CD4-positive, alpha-beta T cell (primary cell): ENCODE measurements at regions not wholly inside any gene's neighbourhood (a gene's known extent, or its start where the extent isn't known, plus 50 kb on each side); places are given as distances from the start of the nearest gene placed in this dataset.

ENCODE experiments used
- ATAC-seq: fragments of 200-7000 bp; cut with Tn5 transposase; one replicate; pipeline ENCODE4 v1.10.0; 2022; ENCODE audit warnings: mild to moderate bottlenecking; ENCODE audit not compliant: poor library complexity
- CTCF ChIA-PET: fragments of 350-600 bp; sonication (Branson Sonifier 250); formaldehyde crosslinking; loops from one replicate; lab custom pipeline; 2021; ENCODE audit warnings: antibody characterized with exemption, inconsistent platforms; lab: Charles Lee
- POLR2A ChIA-PET: fragments of 350-600 bp; sonication (Branson Sonifier 250); formaldehyde crosslinking; loops from one replicate; lab custom pipeline; 2021; ENCODE audit warnings: antibody characterized with exemption, inconsistent platforms; lab: Charles Lee
- DNase-seq, 14 experiments: peaks; one replicate each; pipeline ENCODE4 v3.0.0-alpha.2; 2013 to 2020; ENCODE audit warnings: mixed read lengths in 2 of 14
- H3K27ac ChIP-seq, 2 donors: one replicate each; pipeline versions ENCODE4 v1.5.1 to v1.7.0; 2013; ENCODE audit warnings: low read length in 2 of 2, low read depth in 1 of 2, mild to moderate bottlenecking in 1 of 2
- H3K27me3 ChIP-seq, 2 experiments: 1 replicate in 1 of 2; 2 replicates in 1 of 2; pipeline versions ENCODE4 v1.6.1 to v1.7.0; 2013; ENCODE audit warnings: low read length in 2 of 2, control low read depth in 1 of 2, mild to moderate bottlenecking in 1 of 2, moderate library complexity in 1 of 2; ENCODE audit not compliant: insufficient read depth in 2 of 2, control insufficient read depth in 1 of 2
- H3K36me3 ChIP-seq: one replicate; pipeline ENCODE4 v1.6.1; 2013; ENCODE audit warnings: low read length, control low read depth; ENCODE audit not compliant: insufficient read depth
- H3K4me1 ChIP-seq: one replicate; pipeline ENCODE4 v1.6.1; 2013; ENCODE audit warnings: low read length, control low read depth; ENCODE audit not compliant: insufficient read depth
- H3K4me3 ChIP-seq: one replicate; pipeline ENCODE4 v1.5.1; 2013; ENCODE audit warnings: mild to moderate bottlenecking, low read length, moderate library complexity
- H3K9me3 ChIP-seq, 2 experiments: 1 replicate in 1 of 2; 2 replicates in 1 of 2; pipeline versions ENCODE4 v1.6.1 to v1.7.0; 2013; ENCODE audit warnings: low read length in 2 of 2, mild to moderate bottlenecking in 2 of 2, control low read depth in 1 of 2, moderate library complexity in 1 of 2; ENCODE audit not compliant: control insufficient read depth in 1 of 2, insufficient read depth in 1 of 2
- H3K27ac Mint-ChIP-seq: one replicate; pipeline ENCODE4 v1.8.0; 2020; ENCODE audit warnings: mixed read lengths
- H3K27me3 Mint-ChIP-seq: one replicate; pipeline ENCODE4 v1.8.0; 2021; ENCODE audit warnings: mixed read lengths
- H3K36me3 Mint-ChIP-seq: one replicate; pipeline ENCODE4 v1.8.0; 2021; ENCODE audit warnings: low read depth, mixed read lengths
- H3K4me1 Mint-ChIP-seq: one replicate; pipeline ENCODE4 v1.8.0; 2021; ENCODE audit warnings: low read depth, mixed read lengths
- H3K4me3 Mint-ChIP-seq: one replicate; pipeline ENCODE4 v1.8.0; 2020; ENCODE audit warnings: mild to moderate bottlenecking, mixed read lengths
- H3K9me3 Mint-ChIP-seq: one replicate; pipeline ENCODE4 v1.8.0; 2020; ENCODE audit warnings: mixed read lengths
- CTCF ChIP-seq: fragments of 200-600 bp; IDR thresholded peaks from one replicate; pipeline ENCODE4 v1.8.0; 2022; ENCODE audit warnings: antibody characterized with exemption, mild to moderate bottlenecking
- intact Hi-C, 2 experiments: fragments of 100-400 bp; cut with DNase I in 1 of 2; cut with micrococcal nuclease in 1 of 2; formaldehyde crosslinking; loops; one replicate each; pipeline versions ENCODE4 v1.15.1 to v1.9.0; 2023 to 2025; cut with DNase I, micrococcal nuclease

DNA sequence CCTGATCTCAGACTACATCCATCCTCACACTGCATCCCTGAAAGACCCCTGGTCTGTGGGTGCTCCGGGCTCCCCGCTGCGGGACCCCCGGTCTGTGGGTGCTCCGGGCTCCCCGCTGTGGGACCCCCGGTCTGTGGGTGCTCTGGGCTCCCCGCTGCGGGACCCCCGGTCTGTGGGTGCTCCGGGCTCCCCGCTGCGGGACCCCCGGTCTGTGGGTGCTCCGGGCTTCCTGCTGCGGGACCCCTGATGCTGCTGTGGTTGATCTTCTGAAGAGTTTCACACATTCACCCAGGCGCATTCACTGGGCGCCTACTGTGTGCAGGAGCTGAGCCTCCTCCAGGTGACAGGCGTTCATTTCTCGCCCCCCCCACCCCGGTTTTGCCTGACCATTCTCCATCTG lies 162.7 kb upstream of the SALL3 start:
- Histone ChIP-seq H3K4me3 (no peak overlapping the region), H3K36me3 (no peaks in the 10 kb centered on the region), H3K27me3 (peaks cover 0 to 8% of the 10 kb centered on the region in 2 experiments), H3K9me3 (peaks cover 0 to 6% of the 10 kb centered on the region in 2 experiments), H3K4me1 (no peaks in the 10 kb centered on the region), H3K27ac (no peak overlapping the region)
- ATAC-seq (no peak), DNase-seq (no peak)
- H3K27me3 Mint-ChIP-seq, result peaks cover 51% of the 10 kb centered on the region
- intact Hi-C loops, result no loop called here
- no peaks in the 10 kb centered on the region for H3K36me3 Mint-ChIP-seq
- ChIA-PET POLR2A (no interaction called here), CTCF (no interaction called here)
- H3K4me1 Mint-ChIP-seq, result no peaks in the 10 kb centered on the region
- TF ChIP-seq CTCF, result no peak
- H3K27ac Mint-ChIP-seq, result no peak overlapping the region
- H3K4me3 Mint-ChIP-seq, result no peak overlapping the region
- no peaks in the 10 kb centered on the region for H3K9me3 Mint-ChIP-seq

- Mint-ChIP-seq H3K4me1 (no peaks in the 10 kb centered on the region), H3K27me3 (peaks cover 44% of the 10 kb centered on the region), H3K4me3 (no peak overlapping the region), H3K27ac (no peak overlapping the region), H3K9me3 (no peaks in the 10 kb centered on the region), H3K36me3 (no peaks in the 10 kb centered on the region)
- Histone ChIP-seq H3K27me3 (peaks cover 0 to 4% of the 10 kb centered on the region in 2 experiments), H3K4me1 (no peaks in the 10 kb centered on the region), H3K36me3 (no peaks in the 10 kb centered on the region), H3K27ac (no peak overlapping the region), H3K9me3 (peaks cover 0 to 4% of the 10 kb centered on the region in 2 experiments), H3K4me3 (no peak overlapping the region)
- ATAC-seq (no peak), DNase-seq (no peak)
- ChIA-PET POLR2A (no interaction called here), CTCF (no interaction called here)
- intact Hi-C loops, result no loop called here
- no peak for TF ChIP-seq CTCF
Observed at GRCh38 chr18:78818495-78818894, 161.1 kb upstream of the SALL3 start.

- no peak overlapping the region for H3K27ac Mint-ChIP-seq
- Histone ChIP-seq H3K4me3 (no peak overlapping the region), H3K27ac (no peak overlapping the region), H3K36me3 (no peaks in the 10 kb centered on the region), H3K4me1 (no peaks in the 10 kb centered on the region), H3K27me3 (peaks cover 0 to 4% of the 10 kb centered on the region in 2 experiments), H3K9me3 (peaks cover 0 to 4% of the 10 kb centered on the region in 2 experiments)
- no peaks in the 10 kb centered on the region for H3K36me3 Mint-ChIP-seq
- DNase-seq (no peak), ATAC-seq (no peak)
- no peak overlapping the region for H3K4me3 Mint-ChIP-seq
- POLR2A ChIA-PET, result no interaction called here
- H3K27me3 Mint-ChIP-seq, result peaks cover 41% of the 10 kb centered on the region
- intact Hi-C loops, result no loop called here
- no peak for TF ChIP-seq CTCF
- H3K9me3 Mint-ChIP-seq, result no peaks in the 10 kb centered on the region
- H3K4me1 Mint-ChIP-seq, result no peaks in the 10 kb centered on the region
- CTCF ChIA-PET, result no interaction called here
Observed at GRCh38 chr18:78818961-78819360, 160.7 kb upstream of the SALL3 start.
